NCI-H1105 (cell line): ENCODE measurements at regions not wholly inside any gene's neighbourhood (a gene's known extent, or its start where the extent isn't known, plus 50 kb on each side); places are given as distances from the start of the nearest gene placed in this dataset.

Experiments
- DNase-seq: peaks from one replicate; lab custom pipeline; 2025; lab: John Stamatoyannopoulos, UW

- no peak for DNase-seq
These were observed 341.8 kb downstream of the MAN2A1 start for GRCh38 chr5:110031402-110032140.

GRCh38 chr5:110032376-110032775, 342.6 kb downstream of the MAN2A1 start:
- DNase-seq: no peak

- no peak for DNase-seq
These were observed 344.4 kb downstream of the MAN2A1 start for GRCh38 chr5:110034056-110034600.

- DNase-seq: no peak
These were observed 348.7 kb downstream of the MAN2A1 start for GRCh38 chr5:110038297-110038997.

- no peak for DNase-seq
These were observed 350.5 kb downstream of the MAN2A1 start for GRCh38 chr5:110040178-110040577.

- no peak for DNase-seq
These were observed 353.3 kb downstream of the MAN2A1 start for GRCh38 chr5:110043025-110043424.

- no peak for DNase-seq
These were observed 355.4 kb downstream of the MAN2A1 start for GRCh38 chr5:110045158-110045557.

- no peak for DNase-seq
These were observed 358.8 kb downstream of the MAN2A1 start for GRCh38 chr5:110048491-110048890.

- no peak for DNase-seq
These were observed 360.1 kb downstream of the MAN2A1 start for GRCh38 chr5:110049816-110050215.

GRCh38 chr5:110050640-110051345, 361.1 kb downstream of the MAN2A1 start:
- no peak for DNase-seq

- DNase-seq: no peak
These were observed 363.5 kb downstream of the MAN2A1 start for GRCh38 chr5:110053205-110053604.

GRCh38 chr5:110053824-110054223, 364.1 kb downstream of the MAN2A1 start:
- no peak for DNase-seq

GRCh38 chr5:110054240-110054639, 364.5 kb downstream of the MAN2A1 start:
- peak; percentile 81 for DNase-seq

- no peak for DNase-seq
These were observed 365.6 kb downstream of the MAN2A1 start for GRCh38 chr5:110055302-110055701.

GRCh38 chr5:110056580-110057114, 366.9 kb downstream of the MAN2A1 start:
- DNase-seq: no peak

GRCh38 chr5:110058175-110058574, 368.4 kb downstream of the MAN2A1 start:
- DNase-seq: peak; percentile 12

GRCh38 chr5:110062246-110062645, 372.5 kb downstream of the MAN2A1 start:
- DNase-seq: no peak

- DNase-seq: no peak
These were observed 374.2 kb downstream of the MAN2A1 start for GRCh38 chr5:110063640-110064602.

GRCh38 chr5:110064603-110065268, 375.0 kb downstream of the MAN2A1 start:
- no peak for DNase-seq

- no peak for DNase-seq
These were observed 381.1 kb downstream of the MAN2A1 start for GRCh38 chr5:110070836-110071235.

GRCh38 chr5:110072651-110073050, 382.9 kb downstream of the MAN2A1 start:
- no peak for DNase-seq
